SK-N-SH (cell line): ENCODE measurements at regions not wholly inside any gene's neighbourhood (a gene's known extent, or its start where the extent isn't known, plus 50 kb on each side); places are given as distances from the start of the nearest gene placed in this dataset.

Experiments
- CTCF ChIP-seq: fragments of 200-600 bp; sonication (generic); IDR thresholded peaks from 2 replicates; pipeline ENCODE4 v1.6.1; 2017; ENCODE audit warnings: antibody characterized with exemption, mild to moderate bottlenecking, moderate library complexity
- POLR2AphosphoS5 ChIP-seq: IDR thresholded peaks from 2 replicates; pipeline ENCODE4 v1.6.1; 2012; ENCODE audit warnings: low read depth, low read length
- REST ChIP-seq: IDR thresholded peaks from 2 replicates; pipeline ENCODE4 v1.6.1; 2012; ENCODE audit warnings: mild to moderate bottlenecking, low read depth, low read length, moderate library complexity
- YY1 ChIP-seq: IDR thresholded peaks from 2 replicates; pipeline ENCODE4 v1.4.0; 2012; ENCODE audit warnings: low read depth, mild to moderate bottlenecking

- TF ChIP-seq REST, result no peak
- no peak for TF ChIP-seq YY1
- no peak for TF ChIP-seq CTCF
- TF ChIP-seq POLR2AphosphoS5, result no peak
Observed at GRCh38 chr2:115913921-115914320, 1471.5 kb downstream of the DPP10 start.
